ENCODE measurements at regions not wholly inside any gene's neighbourhood (a gene's known extent, or its start where the extent isn't known, plus 50 kb on each side); places are given as distances from the start of the nearest gene placed in this dataset.
A peak's percentile ranks its signal among the peaks of the same experiment; 100 is the strongest.
"Not testable (repeated sequence)": the region's sequence is repeated elsewhere in the genome, so short reads cannot be mapped to it uniquely, and the experiment has no call there.

DNA sequence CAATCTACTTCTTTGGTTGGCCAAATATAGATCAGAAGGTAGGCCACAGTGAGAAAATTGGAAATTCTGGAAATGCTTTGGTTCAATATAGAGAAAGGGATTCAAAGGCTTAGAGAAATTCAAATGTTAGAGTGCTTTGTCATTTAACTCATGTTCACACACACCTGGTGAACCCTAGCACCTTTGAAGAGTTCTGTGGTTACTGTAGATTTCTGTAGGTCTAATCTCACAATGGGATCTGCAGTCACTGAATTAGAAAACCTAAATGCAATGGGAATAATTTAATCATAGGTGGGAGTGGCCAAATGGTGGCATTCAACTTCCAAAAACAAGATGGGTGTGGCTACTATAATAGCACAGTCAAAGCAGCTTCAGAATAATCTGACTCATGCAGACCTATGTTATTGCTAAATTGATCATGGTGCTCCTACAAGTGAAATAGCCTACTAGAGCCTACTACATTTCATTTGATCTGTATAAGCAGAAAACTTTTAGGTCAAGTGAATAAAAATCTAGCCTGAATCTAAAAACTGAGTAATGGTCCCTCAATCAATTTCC is 1152.9 kb downstream of the PCDH9 start:
- DNase-seq (ENCODE audit: low read depth), result peak; percentile 63
- TF ChIP-seq, protein P1, sequence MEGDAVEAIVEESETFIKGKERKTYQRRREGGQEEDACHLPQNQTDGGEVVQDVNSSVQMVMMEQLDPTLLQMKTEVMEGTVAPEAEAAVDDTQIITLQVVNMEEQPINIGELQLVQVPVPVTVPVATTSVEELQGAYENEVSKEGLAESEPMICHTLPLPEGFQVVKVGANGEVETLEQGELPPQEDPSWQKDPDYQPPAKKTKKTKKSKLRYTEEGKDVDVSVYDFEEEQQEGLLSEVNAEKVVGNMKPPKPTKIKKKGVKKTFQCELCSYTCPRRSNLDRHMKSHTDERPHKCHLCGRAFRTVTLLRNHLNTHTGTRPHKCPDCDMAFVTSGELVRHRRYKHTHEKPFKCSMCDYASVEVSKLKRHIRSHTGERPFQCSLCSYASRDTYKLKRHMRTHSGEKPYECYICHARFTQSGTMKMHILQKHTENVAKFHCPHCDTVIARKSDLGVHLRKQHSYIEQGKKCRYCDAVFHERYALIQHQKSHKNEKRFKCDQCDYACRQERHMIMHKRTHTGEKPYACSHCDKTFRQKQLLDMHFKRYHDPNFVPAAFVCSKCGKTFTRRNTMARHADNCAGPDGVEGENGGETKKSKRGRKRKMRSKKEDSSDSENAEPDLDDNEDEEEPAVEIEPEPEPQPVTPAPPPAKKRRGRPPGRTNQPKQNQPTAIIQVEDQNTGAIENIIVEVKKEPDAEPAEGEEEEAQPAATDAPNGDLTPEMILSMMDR (IDR thresholded peaks at IDR 0.05; ENCODE audit: insufficient read depth, low read depth, low read length, missing control alignments), result no peak
- no peak overlapping the region for H3K4me3 ChIP-seq (ENCODE audit: low read length)

DNA sequence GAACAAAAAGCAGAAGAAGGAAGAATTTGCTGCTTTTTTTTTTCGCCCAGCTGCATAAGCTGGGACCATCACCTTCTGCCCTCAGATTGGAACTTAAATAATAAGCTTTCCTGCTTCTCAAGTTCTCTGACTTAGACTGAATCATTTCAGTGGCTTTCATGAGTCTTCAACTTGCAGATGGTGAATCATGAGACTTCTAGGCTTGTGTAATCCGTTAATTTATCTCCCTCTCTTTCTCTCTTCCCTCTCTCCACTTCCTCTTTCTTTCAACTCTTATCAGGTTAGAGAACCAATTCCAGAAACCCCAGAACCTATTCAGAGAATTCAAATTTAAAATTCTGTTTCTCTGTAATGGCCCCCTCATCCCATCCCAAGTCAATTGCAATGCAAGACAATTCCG is 1153.7 kb downstream of the PCDH9 start:
- DNase-seq (ENCODE audit: low read depth), result peak; percentile 66
- no peak overlapping the region for H3K4me3 ChIP-seq (ENCODE audit: low read length)
- TF ChIP-seq, protein P1 (IDR thresholded peaks at IDR 0.05; ENCODE audit: insufficient read depth, low read depth, low read length, missing control alignments), result no peak

DNA sequence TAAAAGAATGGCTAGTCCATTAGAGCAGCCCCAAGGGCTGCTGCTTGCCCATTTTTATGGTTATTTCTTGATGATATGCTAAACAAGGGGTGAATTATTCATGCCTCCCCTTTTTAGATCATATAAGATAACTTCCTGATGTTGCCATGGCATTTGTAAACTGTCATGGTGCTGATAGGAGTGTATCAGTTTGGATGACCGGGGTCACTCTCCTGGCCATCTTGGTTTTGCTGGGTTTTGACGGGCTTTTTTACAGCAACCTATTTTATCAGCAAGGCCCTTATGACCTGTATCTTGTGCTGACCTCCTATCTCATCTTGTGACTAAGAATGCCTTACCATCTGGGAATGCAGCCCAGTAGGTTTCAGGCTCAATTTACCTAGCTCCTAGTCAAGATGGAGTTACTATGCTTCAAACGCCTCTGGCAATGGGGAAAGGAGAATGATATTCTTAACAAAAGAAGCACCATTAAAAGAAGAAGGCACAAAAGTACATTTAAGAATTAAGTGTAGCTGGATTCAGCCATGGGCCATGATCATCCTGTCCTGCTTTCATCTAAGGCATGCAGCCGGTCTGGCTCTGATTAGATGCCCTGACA is 1156.0 kb downstream of the PCDH9 start:
- no peak overlapping the region for H3K4me3 ChIP-seq (ENCODE audit: low read length)
- DNase-seq (ENCODE audit: low read depth), result peak; percentile 14
- TF ChIP-seq, protein P1 (IDR thresholded peaks at IDR 0.05; ENCODE audit: insufficient read depth, low read depth, low read length, missing control alignments), result no peak

DNA sequence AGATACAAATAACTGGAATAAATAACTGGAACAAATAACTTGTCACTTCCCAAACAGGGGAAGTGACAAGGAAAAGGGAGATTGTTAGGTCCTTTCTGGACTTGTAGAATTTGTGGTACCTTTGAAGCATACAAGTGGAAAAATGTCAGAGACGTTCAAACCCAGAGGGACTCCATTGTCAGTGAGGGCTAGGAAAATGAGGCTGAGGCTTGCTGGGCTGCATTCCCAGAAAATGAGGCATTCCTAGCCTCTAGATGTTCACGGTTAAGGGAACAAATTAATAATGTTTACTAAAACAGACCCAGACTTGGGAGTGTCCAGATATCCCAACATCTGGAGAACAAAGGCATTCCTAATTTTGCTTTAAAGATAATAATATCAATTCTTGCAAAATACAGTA is 1158.0 kb downstream of the PCDH9 start:
- not testable (repeated sequence) for H3K4me3 ChIP-seq (ENCODE audit: low read length)
- DNase-seq (ENCODE audit: low read depth), result peak; percentile 13

DNA sequence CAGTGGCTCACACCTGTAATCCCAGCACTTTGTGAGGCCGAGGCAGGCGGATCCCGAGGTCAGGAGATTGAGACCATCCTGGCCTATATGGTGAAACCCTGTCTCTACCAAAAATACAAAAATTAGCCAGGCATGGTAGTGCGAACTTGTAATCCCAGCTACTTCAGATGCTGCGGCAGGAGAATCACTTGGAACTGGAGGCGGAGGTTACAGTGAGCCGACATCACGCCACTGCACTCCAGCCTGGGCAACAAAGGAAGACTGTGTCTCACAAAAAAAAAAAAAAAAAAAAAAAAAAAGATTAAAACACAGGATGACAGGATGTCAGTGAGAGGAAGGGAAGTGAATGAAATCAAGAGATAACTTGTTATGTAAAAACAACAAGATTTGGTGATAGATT is 1158.5 kb downstream of the PCDH9 start:
- TF ChIP-seq, protein P1 (IDR thresholded peaks at IDR 0.05; ENCODE audit: insufficient read depth, low read depth, low read length, missing control alignments), result no peak
- H3K4me3 ChIP-seq (ENCODE audit: low read length), result no peak overlapping the region
- no peak for DNase-seq (ENCODE audit: low read depth)

DNA sequence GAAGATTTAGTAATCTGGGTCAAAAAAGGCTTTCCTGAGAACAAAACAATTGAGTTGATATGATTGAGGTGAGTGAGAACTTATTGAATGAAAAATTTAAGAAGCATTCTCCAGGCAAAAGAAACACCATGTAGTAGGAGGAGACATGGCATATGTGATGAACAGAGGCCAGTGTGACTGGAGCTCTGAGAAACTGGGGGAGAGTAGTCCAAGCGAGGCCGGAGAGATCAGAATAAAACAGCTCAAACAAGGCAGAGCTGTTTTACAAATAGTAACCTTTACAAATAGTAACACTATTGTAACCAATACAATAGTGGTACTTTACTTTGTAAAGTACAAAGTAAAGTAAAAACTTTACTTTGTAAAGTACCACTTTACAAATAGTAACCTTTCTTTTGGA is 1159.1 kb downstream of the PCDH9 start:
- TF ChIP-seq, protein P1 (IDR thresholded peaks at IDR 0.05; ENCODE audit: insufficient read depth, low read depth, low read length, missing control alignments), result no peak
- DNase-seq (ENCODE audit: low read depth), result no peak
- H3K4me3 ChIP-seq (ENCODE audit: low read length), result no peak overlapping the region

DNA sequence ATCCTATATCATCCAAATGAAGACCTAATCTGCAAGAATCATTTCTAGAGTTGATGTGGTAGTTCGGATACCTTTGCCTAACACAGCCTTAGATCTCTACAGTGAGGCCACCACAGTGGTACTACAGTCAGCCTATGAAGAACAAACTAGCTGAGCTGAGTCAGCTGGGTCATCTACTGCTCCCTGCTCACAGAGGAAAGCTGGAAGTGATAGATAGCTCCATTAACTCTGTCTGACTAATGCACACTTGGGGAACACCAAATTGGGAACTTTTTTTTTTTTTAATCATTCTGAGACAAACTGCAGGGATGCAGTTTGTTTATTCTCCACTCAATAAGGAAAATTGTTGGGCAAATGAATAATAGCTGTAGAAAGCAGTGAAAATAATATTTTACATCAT is 1160.6 kb downstream of the PCDH9 start:
- peak; percentile 7 for DNase-seq (ENCODE audit: low read depth)
- TF ChIP-seq, protein P1 (IDR thresholded peaks at IDR 0.05; ENCODE audit: insufficient read depth, low read depth, low read length, missing control alignments), result no peak

More for the DNA sequence above, 1160.6 kb downstream of the PCDH9 start:
- no peak overlapping the region for H3K4me3 ChIP-seq (ENCODE audit: low read length)

All from epithelial cell of esophagus (primary cell).